NT2/D1 (cell line): ENCODE measurements at regions not wholly inside any gene's neighbourhood (a gene's known extent, or its start where the extent isn't known, plus 50 kb on each side); places are given as distances from the start of the nearest gene placed in this dataset.

Experiments
- SUZ12 ChIP-seq: IDR thresholded peaks from 2 replicates; pipeline ENCODE4 v1.6.1; 2011; ENCODE audit not compliant: insufficient read length, insufficient read depth; ENCODE audit errors: extremely low read depth
- YY1 ChIP-seq: IDR thresholded peaks from 2 replicates; pipeline ENCODE4 v1.6.1; 2011; ENCODE audit not compliant: insufficient read length, insufficient read depth

DNA sequence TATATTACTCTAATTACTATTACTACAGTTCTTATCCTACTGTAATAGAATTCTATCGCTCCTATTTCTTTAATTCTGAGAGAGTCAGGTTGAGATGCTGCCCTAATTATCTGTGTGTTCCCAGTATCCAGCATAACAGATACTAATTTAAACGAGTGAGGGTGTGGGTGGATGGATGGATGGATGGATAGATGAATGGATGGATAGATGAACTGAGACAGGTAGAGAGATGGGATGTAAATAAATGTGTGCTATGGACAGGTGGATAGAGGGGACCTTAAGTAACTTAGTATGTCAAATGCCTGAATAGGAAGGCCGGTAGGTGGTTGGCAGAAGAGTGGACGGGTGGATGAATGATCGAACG lies 143.6 kb upstream of the ADRA1B start:
- TF ChIP-seq YY1 (no peak), SUZ12 (no peak)
